ENCODE measurements at regions not wholly inside any gene's neighbourhood (a gene's known extent, or its start where the extent isn't known, plus 50 kb on each side); places are given as distances from the start of the nearest gene placed in this dataset.

- H3K27ac ChIP-seq (ENCODE audit: control insufficient read depth, insufficient read depth, low read length), result no peak overlapping the region
- H3K36me3 ChIP-seq (ENCODE audit: control insufficient read depth in 2 of 2, extremely low read depth in 1 of 2, insufficient read depth in 2 of 2, low read length in 2 of 2), result no peaks in the 10 kb centered on the region
- H3K9me3 ChIP-seq (ENCODE audit: control insufficient read depth, low read depth, low read length), result no peaks in the 10 kb centered on the region
- no peak overlapping the region for H2AFZ ChIP-seq (ENCODE audit: control insufficient read depth, low read length)
- H3K4me3 ChIP-seq (ENCODE audit: control insufficient read depth in 2 of 3, extremely low read depth in 1 of 3, insufficient read depth in 2 of 3, low read depth in 1 of 3, low read length in 3 of 3), result no peak overlapping the region
- FAIRE-seq, result no peak
- TF ChIP-seq EZH2 (IDR thresholded peaks at IDR 0.05; ENCODE audit: low read length) (no peak), CTCF (optimal IDR thresholded peaks at IDR 0.05 in 1 of 3, IDR thresholded peaks at IDR 0.05 in 1 of 3, conservative IDR thresholded peaks at IDR 0.05 in 1 of 3; ENCODE audit: extremely low read depth in 1 of 3, insufficient read depth in 2 of 3, low read length in 3 of 3) (no peak)
- H3K9ac ChIP-seq (ENCODE audit: control insufficient read depth, extremely low read depth, insufficient read depth, low read length), result no peak overlapping the region
- no peaks in the 10 kb centered on the region for H3K9me1 ChIP-seq (ENCODE audit: control insufficient read depth, extremely low read depth, insufficient read depth, low read length)
- H4K20me1 ChIP-seq (ENCODE audit: control insufficient read depth, extremely low read depth, insufficient read depth, low read length), result no peaks in the 10 kb centered on the region
- DNase-seq (ENCODE audit: low read depth, low spot score), result no peak
- H3K4me1 ChIP-seq (ENCODE audit: control insufficient read depth, extremely low read depth, insufficient read depth, low read length), result peaks cover 10% of the 10 kb centered on the region
- no peaks in the 10 kb centered on the region for H3K27me3 ChIP-seq (ENCODE audit: control insufficient read depth, extremely low read depth, insufficient read depth, low read length)
- no peaks in the 10 kb centered on the region for H3K79me2 ChIP-seq (ENCODE audit: control insufficient read depth, insufficient read depth, low read length)
- dilution Hi-C loops (cut with MboI; ENCODE audit: extremely low pct_ligation_motif_present, low sequenced_read_pairs), result loop anchor here (25.0 kb wide), 1 partner anchor 378 kb away; no protein-coding TSS in a partner anchor
- H3K4me2 ChIP-seq (ENCODE audit: control insufficient read depth, extremely low read depth, insufficient read depth, low read depth, low read length), result no peak overlapping the region
Observed at GRCh38 chr3:31140470-31140869, 246.0 kb upstream of the GADL1 start.

DNA sequence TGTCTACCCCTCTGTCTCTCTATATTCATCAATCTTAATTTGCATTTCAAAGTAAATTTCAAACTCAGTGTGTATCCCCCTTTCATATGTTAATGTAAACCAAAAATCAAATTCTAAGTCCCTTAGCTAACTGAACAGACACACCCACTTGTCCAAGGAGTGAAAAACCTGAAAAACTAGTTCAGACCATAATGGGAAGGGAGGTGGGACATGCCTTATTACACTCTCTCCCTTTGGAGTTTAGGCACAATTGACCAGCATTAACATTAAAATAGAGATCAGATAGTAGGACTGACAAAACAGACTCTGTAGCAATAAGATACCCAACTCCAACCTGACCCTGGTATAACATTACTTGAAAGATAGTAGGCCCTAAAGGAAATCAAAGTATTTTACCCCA lies 247.7 kb upstream of the GADL1 start:
- DNase-seq (ENCODE audit: low read depth, low spot score) (no peak), FAIRE-seq (no peak)
- H3K79me2 ChIP-seq (ENCODE audit: control insufficient read depth, insufficient read depth, low read length), result no peaks in the 10 kb centered on the region
- H3K36me3 ChIP-seq (ENCODE audit: control insufficient read depth in 2 of 2, extremely low read depth in 1 of 2, insufficient read depth in 2 of 2, low read length in 2 of 2), result no peaks in the 10 kb centered on the region
- H3K9me1 ChIP-seq (ENCODE audit: control insufficient read depth, extremely low read depth, insufficient read depth, low read length), result no peaks in the 10 kb centered on the region
- H4K20me1 ChIP-seq (ENCODE audit: control insufficient read depth, extremely low read depth, insufficient read depth, low read length), result no peaks in the 10 kb centered on the region
- H3K4me1 ChIP-seq (ENCODE audit: control insufficient read depth, extremely low read depth, insufficient read depth, low read length), result peaks cover 10% of the 10 kb centered on the region
- TF ChIP-seq EZH2 (IDR thresholded peaks at IDR 0.05; ENCODE audit: low read length) (no peak), CTCF (optimal IDR thresholded peaks at IDR 0.05 in 1 of 3, IDR thresholded peaks at IDR 0.05 in 1 of 3, conservative IDR thresholded peaks at IDR 0.05 in 1 of 3; ENCODE audit: extremely low read depth in 1 of 3, insufficient read depth in 2 of 3, low read length in 3 of 3) (no peak)
- no peak overlapping the region for H3K4me3 ChIP-seq (ENCODE audit: control insufficient read depth in 2 of 3, extremely low read depth in 1 of 3, insufficient read depth in 2 of 3, low read depth in 1 of 3, low read length in 3 of 3)
- no peaks in the 10 kb centered on the region for H3K27me3 ChIP-seq (ENCODE audit: control insufficient read depth, extremely low read depth, insufficient read depth, low read length)
- no peak overlapping the region for H2AFZ ChIP-seq (ENCODE audit: control insufficient read depth, low read length)
- no peak overlapping the region for H3K27ac ChIP-seq (ENCODE audit: control insufficient read depth, insufficient read depth, low read length)
- H3K9ac ChIP-seq (ENCODE audit: control insufficient read depth, extremely low read depth, insufficient read depth, low read length), result no peak overlapping the region
- dilution Hi-C loops (cut with MboI; ENCODE audit: extremely low pct_ligation_motif_present, low sequenced_read_pairs), result loop anchor here (25.0 kb wide), 1 partner anchor 380 kb away; no protein-coding TSS in a partner anchor
- no peaks in the 10 kb centered on the region for H3K9me3 ChIP-seq (ENCODE audit: control insufficient read depth, low read depth, low read length)
- H3K4me2 ChIP-seq (ENCODE audit: control insufficient read depth, extremely low read depth, insufficient read depth, low read depth, low read length), result no peak overlapping the region

Measured in keratinocyte (primary cell).